ENCODE measurements at regions not wholly inside any gene's neighbourhood (a gene's known extent, or its start where the extent isn't known, plus 50 kb on each side); places are given as distances from the start of the nearest gene placed in this dataset.

DNA sequence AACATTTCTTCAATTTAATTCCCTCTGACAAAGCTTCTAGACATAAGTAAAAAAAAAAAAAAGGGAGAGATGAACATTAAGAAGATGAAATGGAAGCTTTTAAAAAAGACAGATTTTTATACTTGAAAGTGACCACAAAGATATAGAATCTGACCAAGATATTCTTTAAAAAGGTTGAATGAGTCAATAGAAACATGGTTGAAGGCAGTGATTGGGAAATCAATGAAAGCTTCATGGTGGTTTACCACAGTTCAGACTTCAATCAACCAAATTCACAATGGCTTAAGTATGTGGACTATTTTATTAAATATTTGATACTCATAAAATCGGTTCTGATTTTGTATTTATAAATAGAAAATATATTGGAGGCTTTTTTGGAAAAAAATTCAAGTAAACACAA is 248.4 kb upstream of the HSF2 start:
- CTCF ChIA-PET: no interaction called here
- no peak overlapping the region for H3K4me2 ChIP-seq
- ATAC-seq: no peak
- H3K4me1 ChIP-seq: no peaks in the 10 kb centered on the region
- POLR2A ChIA-PET: no interaction called here
- TF ChIP-seq, protein P1, sequence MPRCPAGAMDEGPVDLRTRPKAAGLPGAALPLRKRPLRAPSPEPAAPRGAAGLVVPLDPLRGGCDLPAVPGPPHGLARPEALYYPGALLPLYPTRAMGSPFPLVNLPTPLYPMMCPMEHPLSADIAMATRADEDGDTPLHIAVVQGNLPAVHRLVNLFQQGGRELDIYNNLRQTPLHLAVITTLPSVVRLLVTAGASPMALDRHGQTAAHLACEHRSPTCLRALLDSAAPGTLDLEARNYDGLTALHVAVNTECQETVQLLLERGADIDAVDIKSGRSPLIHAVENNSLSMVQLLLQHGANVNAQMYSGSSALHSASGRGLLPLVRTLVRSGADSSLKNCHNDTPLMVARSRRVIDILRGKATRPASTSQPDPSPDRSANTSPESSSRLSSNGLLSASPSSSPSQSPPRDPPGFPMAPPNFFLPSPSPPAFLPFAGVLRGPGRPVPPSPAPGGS (IDR thresholded peaks at IDR 0.05): no peak
- no peak for TF ChIP-seq CHD4 (IDR thresholded peaks at IDR 0.05; ENCODE audit: borderline replicate concordance)
- TF ChIP-seq BHLHE40 (IDR thresholded peaks at IDR 0.05; ENCODE audit: low read depth, low read length): no peak
- no peak for TF ChIP-seq RNF2 (IDR thresholded peaks at IDR 0.05; ENCODE audit: borderline replicate concordance, low read depth)
- TF ChIP-seq HOXB13 (CRISPR knock-in tag; IDR thresholded peaks at IDR 0.05; ENCODE audit: low read depth): no peak
- no peak for TF ChIP-seq KDM1A (IDR thresholded peaks at IDR 0.05; ENCODE audit: low read depth)
- TF ChIP-seq HEYL (CRISPR knock-in tag; IDR thresholded peaks at IDR 0.05): no peak
- TF ChIP-seq SREBF2 (IDR thresholded peaks at IDR 0.05): no peak
- no peak for TF ChIP-seq MAFK (IDR thresholded peaks at IDR 0.05; ENCODE audit: partially characterized antibody)
- TF ChIP-seq EP300 (IDR thresholded peaks at IDR 0.05): no peak
- no peak for TF ChIP-seq RFX5 (IDR thresholded peaks at IDR 0.05)
- no peak for TF ChIP-seq TFCP2L1 (CRISPR knock-in tag; IDR thresholded peaks at IDR 0.05)
- no peak for TF ChIP-seq RARB (CRISPR knock-in tag; IDR thresholded peaks at IDR 0.05)
- TF ChIP-seq, protein P2, sequence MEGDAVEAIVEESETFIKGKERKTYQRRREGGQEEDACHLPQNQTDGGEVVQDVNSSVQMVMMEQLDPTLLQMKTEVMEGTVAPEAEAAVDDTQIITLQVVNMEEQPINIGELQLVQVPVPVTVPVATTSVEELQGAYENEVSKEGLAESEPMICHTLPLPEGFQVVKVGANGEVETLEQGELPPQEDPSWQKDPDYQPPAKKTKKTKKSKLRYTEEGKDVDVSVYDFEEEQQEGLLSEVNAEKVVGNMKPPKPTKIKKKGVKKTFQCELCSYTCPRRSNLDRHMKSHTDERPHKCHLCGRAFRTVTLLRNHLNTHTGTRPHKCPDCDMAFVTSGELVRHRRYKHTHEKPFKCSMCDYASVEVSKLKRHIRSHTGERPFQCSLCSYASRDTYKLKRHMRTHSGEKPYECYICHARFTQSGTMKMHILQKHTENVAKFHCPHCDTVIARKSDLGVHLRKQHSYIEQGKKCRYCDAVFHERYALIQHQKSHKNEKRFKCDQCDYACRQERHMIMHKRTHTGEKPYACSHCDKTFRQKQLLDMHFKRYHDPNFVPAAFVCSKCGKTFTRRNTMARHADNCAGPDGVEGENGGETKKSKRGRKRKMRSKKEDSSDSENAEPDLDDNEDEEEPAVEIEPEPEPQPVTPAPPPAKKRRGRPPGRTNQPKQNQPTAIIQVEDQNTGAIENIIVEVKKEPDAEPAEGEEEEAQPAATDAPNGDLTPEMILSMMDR (IDR thresholded peaks at IDR 0.05): no peak
- TF ChIP-seq, protein P3, sequence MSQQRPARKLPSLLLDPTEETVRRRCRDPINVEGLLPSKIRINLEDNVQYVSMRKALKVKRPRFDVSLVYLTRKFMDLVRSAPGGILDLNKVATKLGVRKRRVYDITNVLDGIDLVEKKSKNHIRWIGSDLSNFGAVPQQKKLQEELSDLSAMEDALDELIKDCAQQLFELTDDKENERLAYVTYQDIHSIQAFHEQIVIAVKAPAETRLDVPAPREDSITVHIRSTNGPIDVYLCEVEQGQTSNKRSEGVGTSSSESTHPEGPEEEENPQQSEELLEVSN (IDR thresholded peaks at IDR 0.05; ENCODE audit: borderline replicate concordance, low read depth): no peak
- TF ChIP-seq JUNB (IDR thresholded peaks at IDR 0.05): no peak
- TF ChIP-seq NR3C1 (IDR thresholded peaks at IDR 0.05): no peak
- TF ChIP-seq TP53 (CRISPR knock-in tag; IDR thresholded peaks at IDR 0.05): no peak
- no peak for FAIRE-seq
- no peak overlapping the region for H3K27ac ChIP-seq
- H3K9me3 ChIP-seq: no peaks in the 10 kb centered on the region
- DNase-seq (ENCODE audit: low read depth in 1 of 2, low spot score in 1 of 2): no peak
- no peak overlapping the region for H3K4me3 ChIP-seq
- 3% methylated on average over 1 of the region's 1 CpG for WGBS (ENCODE audit: missing lambda C conversion rate)

DNA sequence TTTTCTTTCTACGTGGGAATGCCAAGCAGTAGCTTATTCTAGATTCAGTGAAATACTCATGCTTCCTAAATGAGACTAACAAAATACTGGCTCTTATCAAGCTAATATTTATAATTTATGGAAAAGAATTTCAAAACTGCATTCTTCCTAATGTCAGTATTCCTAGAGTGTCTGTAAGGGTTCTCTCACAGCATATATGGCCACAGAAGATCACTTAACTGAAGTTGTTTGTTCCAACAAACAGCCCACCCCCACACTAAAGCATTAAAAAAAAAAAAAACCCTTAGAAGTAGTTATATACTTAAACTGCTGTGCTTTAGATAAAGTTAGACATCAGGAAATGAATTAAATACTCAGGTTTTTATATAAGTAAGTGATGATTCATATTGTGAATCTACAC is 247.7 kb upstream of the HSF2 start:
- no peak for DNase-seq (ENCODE audit: low read depth in 1 of 2, low spot score in 1 of 2)
- no peak overlapping the region for H3K4me3 ChIP-seq
- WGBS (ENCODE audit: missing lambda C conversion rate): 28% methylated on average over 1 of the region's 1 CpG
- no peak for FAIRE-seq
- no peaks in the 10 kb centered on the region for H3K4me1 ChIP-seq
- POLR2A ChIA-PET: no interaction called here
- H3K27ac ChIP-seq: no peak overlapping the region
- H3K9me3 ChIP-seq: no peaks in the 10 kb centered on the region
- H3K4me2 ChIP-seq: no peak overlapping the region
- no peak for ATAC-seq
- CTCF ChIA-PET: no interaction called here
- TF ChIP-seq RFX5 (IDR thresholded peaks at IDR 0.05): no peak
- no peak for TF ChIP-seq ESRRA (IDR thresholded peaks at IDR 0.05; ENCODE audit: borderline replicate concordance, low read length)
- no peak for TF ChIP-seq SREBF2 (IDR thresholded peaks at IDR 0.05)
- TF ChIP-seq CBX8 (IDR thresholded peaks at IDR 0.05): no peak
- no peak for TF ChIP-seq FOSB (CRISPR knock-in tag; IDR thresholded peaks at IDR 0.05)
- no peak for TF ChIP-seq JUN (IDR thresholded peaks at IDR 0.05)
- no peak for TF ChIP-seq SMC3 (IDR thresholded peaks at IDR 0.05)
- TF ChIP-seq MYC (IDR thresholded peaks at IDR 0.05; ENCODE audit: borderline replicate concordance, low read length): no peak
- TF ChIP-seq BHLHE40 (IDR thresholded peaks at IDR 0.05; ENCODE audit: low read depth, low read length): no peak
- TF ChIP-seq, protein P1 (IDR thresholded peaks at IDR 0.05): no peak
- no peak for TF ChIP-seq FOXS1 (CRISPR knock-in tag; IDR thresholded peaks at IDR 0.05)
- TF ChIP-seq ZSCAN20 (CRISPR knock-in tag; IDR thresholded peaks at IDR 0.05): no peak
- TF ChIP-seq HOXA7 (CRISPR knock-in tag; IDR thresholded peaks at IDR 0.05): no peak
- no peak for TF ChIP-seq TP53 (CRISPR knock-in tag; IDR thresholded peaks at IDR 0.05)
- TF ChIP-seq, protein P4, sequence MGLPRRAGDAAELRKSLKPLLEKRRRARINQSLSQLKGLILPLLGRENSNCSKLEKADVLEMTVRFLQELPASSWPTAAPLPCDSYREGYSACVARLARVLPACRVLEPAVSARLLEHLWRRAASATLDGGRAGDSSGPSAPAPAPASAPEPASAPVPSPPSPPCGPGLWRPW (IDR thresholded peaks at IDR 0.05): no peak
- TF ChIP-seq JUNB (IDR thresholded peaks at IDR 0.05): no peak
- TF ChIP-seq NPAS2 (CRISPR knock-in tag; IDR thresholded peaks at IDR 0.05; ENCODE audit: borderline replicate concordance): no peak
- no peak for TF ChIP-seq PHF8 (IDR thresholded peaks at IDR 0.05; ENCODE audit: borderline replicate concordance, low read depth)

All from A549 (cell line).